CD14-positive monocyte (primary cell): ENCODE measurements at regions not wholly inside any gene's neighbourhood (a gene's known extent, or its start where the extent isn't known, plus 50 kb on each side); places are given as distances from the start of the nearest gene placed in this dataset.
"Not testable (repeated sequence)": the region's sequence is repeated elsewhere in the genome, so short reads cannot be mapped to it uniquely, and the experiment has no call there.

ENCODE experiments used
- DNase-seq, 3 donors: peaks; one replicate each; pipeline ENCODE4 v3.0.0-alpha.2; 2011 to 2022
- H2AFZ ChIP-seq: 2 replicates; pipeline ENCODE4 v1.6.0; 2012; ENCODE audit warnings: mild to moderate bottlenecking, low read depth, low read length, inconsistent platforms; ENCODE audit not compliant: insufficient read depth, poor library complexity, severe bottlenecking
- H3K27ac ChIP-seq, 2 donors: 1 replicate in 1 of 2; 2 replicates in 1 of 2; pipeline ENCODE4 v1.5.1; 2012 to 2013; ENCODE audit warnings: low read length in 2 of 2, control low read depth in 1 of 2, inconsistent platforms in 1 of 2, low read depth in 1 of 2, mild to moderate bottlenecking in 1 of 2
- H3K27me3 ChIP-seq, 2 donors: one replicate each; pipeline versions ENCODE4 v1.6.0 to v1.6.1; 2011 to 2013; ENCODE audit warnings: low read length in 2 of 2; ENCODE audit not compliant: control insufficient read depth in 2 of 2, insufficient read depth in 2 of 2
- H3K36me3 ChIP-seq, 2 donors: replicated peaks in 1 of 2; 1 replicate in 1 of 2; 2 replicates in 1 of 2; pipeline versions ENCODE4 v1.5.1 to v1.6.1; 2012 to 2013; ENCODE audit warnings: low read length in 2 of 2, control low read depth in 1 of 2, inconsistent platforms in 1 of 2, mild to moderate bottlenecking in 1 of 2; ENCODE audit not compliant: insufficient read depth in 2 of 2, control insufficient read depth in 1 of 2
- H3K4me1 ChIP-seq, 2 donors: 1 replicate in 1 of 2; 2 replicates in 1 of 2; pipeline versions ENCODE4 v1.5.1 to v1.6.1; 2012 to 2013; ENCODE audit warnings: low read length in 2 of 2, control low read depth in 1 of 2, inconsistent platforms in 1 of 2, mild to moderate bottlenecking in 1 of 2, moderate library complexity in 1 of 2; ENCODE audit not compliant: insufficient read depth in 2 of 2, control insufficient read depth in 1 of 2
- H3K4me2 ChIP-seq: replicated peaks from 2 replicates; pipeline ENCODE3; 2012; ENCODE audit warnings: low read length, moderate library complexity, mild to moderate bottlenecking; ENCODE audit not compliant: poor library complexity, severe bottlenecking; ENCODE audit errors: extremely low read depth
- H3K4me3 ChIP-seq, 3 experiments: fragments of 200-600 bp in 1 of 3; sonication (generic) in 1 of 3; replicated peaks in 1 of 3; 1 replicate in 2 of 3; 2 replicates in 1 of 3; pipeline ENCODE4 v1.5.1; 2011 to 2013; ENCODE audit warnings: low read length in 3 of 3, mild to moderate bottlenecking in 3 of 3, control low read depth in 2 of 3, low read depth in 2 of 3, inconsistent platforms in 1 of 3, moderate library complexity in 1 of 3
- H3K79me2 ChIP-seq: 2 replicates; pipeline ENCODE4 v1.6.0; 2012; ENCODE audit warnings: mild to moderate bottlenecking, control low read depth, inconsistent platforms, low read length, moderate library complexity; ENCODE audit not compliant: insufficient read depth
- H3K9ac ChIP-seq: 2 replicates; pipeline ENCODE4 v1.6.0; 2017; ENCODE audit warnings: low read length, mild to moderate bottlenecking; ENCODE audit not compliant: insufficient read depth, poor library complexity, severe bottlenecking
- H3K9me3 ChIP-seq, 2 donors: replicated peaks in 1 of 2; 1 replicate in 1 of 2; 2 replicates in 1 of 2; pipeline versions ENCODE4 v1.5.1 to v1.6.1; 2012 to 2013; ENCODE audit warnings: low read length in 2 of 2, control low read depth in 1 of 2; ENCODE audit not compliant: control insufficient read depth in 1 of 2, insufficient read depth in 1 of 2
- H4K20me1 ChIP-seq: 2 replicates; pipeline ENCODE4 v1.6.0; 2012; ENCODE audit warnings: mild to moderate bottlenecking, low read length, control low read depth, moderate library complexity; ENCODE audit not compliant: insufficient read depth
- H3K27ac Mint-ChIP-seq, 7 donors: one replicate each; pipeline ENCODE4 v1.8.0; 2020; ENCODE audit warnings: mild to moderate bottlenecking in 7 of 7, mixed read lengths in 7 of 7, moderate library complexity in 6 of 7, inconsistent platforms in 2 of 7
- H3K27me3 Mint-ChIP-seq, 3 donors: one replicate each; pipeline ENCODE4 v1.8.0; 2021 to 2022; ENCODE audit warnings: low read depth in 3 of 3, mild to moderate bottlenecking in 3 of 3, mixed read lengths in 3 of 3, moderate library complexity in 3 of 3, inconsistent platforms in 1 of 3
- H3K36me3 Mint-ChIP-seq, 2 donors: one replicate each; pipeline ENCODE4 v1.8.0; 2020; ENCODE audit warnings: mixed read lengths in 2 of 2, inconsistent platforms in 1 of 2, mild to moderate bottlenecking in 1 of 2
- H3K4me1 Mint-ChIP-seq: one replicate; pipeline ENCODE4 v1.8.0; 2020; ENCODE audit warnings: mild to moderate bottlenecking, mixed read lengths
- H3K4me3 Mint-ChIP-seq, 2 donors: one replicate each; pipeline ENCODE4 v1.8.0; 2020; ENCODE audit warnings: mild to moderate bottlenecking in 2 of 2, mixed read lengths in 2 of 2, moderate library complexity in 1 of 2
- H3K9me3 Mint-ChIP-seq, 7 donors: one replicate each; pipeline ENCODE4 v1.8.0; 2020 to 2022; ENCODE audit warnings: mixed read lengths in 7 of 7, mild to moderate bottlenecking in 6 of 7, moderate library complexity in 6 of 7, inconsistent platforms in 2 of 7
- CTCF ChIP-seq: fragments of 200-600 bp; IDR thresholded peaks from one replicate; pipeline ENCODE4 v1.8.0; 2022; ENCODE audit warnings: antibody characterized with exemption, mild to moderate bottlenecking
- WGBS: methylation state at CpG from one replicate; pipeline ENCODE4 v1.1.5; 2013; ENCODE audit warnings: missing lambda C conversion rate; ENCODE audit not compliant: insufficient coverage; 5-methylcytosine and 5-hydroxymethylcytosine counted together
- intact Hi-C, 2 donors: fragments of 100-400 bp; cut with micrococcal nuclease; formaldehyde crosslinking; loops; one replicate each; pipeline versions ENCODE4 v1.15.0 to v1.15.1; 2023

GRCh38 chr22:22052548-22053139 is 70.1 kb upstream of the TOP3B start:
- 60% methylated on average over 1 of the region's 3 CpGs for WGBS
- H3K36me3 Mint-ChIP-seq, H3K4me3 Mint-ChIP-seq, DNase-seq, H3K27ac ChIP-seq, H3K9ac ChIP-seq, intact Hi-C loops, H3K27ac Mint-ChIP-seq, H3K4me3 ChIP-seq, H3K4me1 Mint-ChIP-seq, H3K9me3 Mint-ChIP-seq, H3K36me3 ChIP-seq, H3K9me3 ChIP-seq, H3K27me3 ChIP-seq, H3K79me2 ChIP-seq, H2AFZ ChIP-seq, H3K4me1 ChIP-seq, H3K4me2 ChIP-seq, H4K20me1 ChIP-seq: not testable (repeated sequence)
- peaks cover 13 to 17% (median 13%) of the 10 kb centered on the region in 3 donors for H3K27me3 Mint-ChIP-seq

GRCh38 chr22:22051032-22051431 is 68.4 kb upstream of the TOP3B start:
- H3K4me3 Mint-ChIP-seq, H3K9me3 Mint-ChIP-seq, H3K4me1 ChIP-seq, H4K20me1 ChIP-seq, H3K9ac ChIP-seq, H3K79me2 ChIP-seq, H3K9me3 ChIP-seq, H3K27ac ChIP-seq, H3K36me3 Mint-ChIP-seq, DNase-seq, intact Hi-C loops, H3K4me3 ChIP-seq, H3K36me3 ChIP-seq, H3K4me2 ChIP-seq, H3K4me1 Mint-ChIP-seq, H3K27ac Mint-ChIP-seq, H2AFZ ChIP-seq: not testable (repeated sequence)
- WGBS, result no CpG with 5 or more reads among the region's 2 CpGs
- H3K27me3 ChIP-seq, result peaks cover 4 to 13% of the 10 kb centered on the region in 2 donors
- H3K27me3 Mint-ChIP-seq, result peaks cover 16 to 19% (median 17%) of the 10 kb centered on the region in 3 donors

GRCh38 chr22:22050141-22050775 is 67.7 kb upstream of the TOP3B start:
- no peaks in the 10 kb centered on the region for H3K36me3 Mint-ChIP-seq
- H3K4me3 ChIP-seq, result no peak overlapping the region
- intact Hi-C loops, result no loop called here
- peaks cover 16 to 17% (median 17%) of the 10 kb centered on the region in 3 donors for H3K27me3 Mint-ChIP-seq
- no peaks in the 10 kb centered on the region for H3K36me3 ChIP-seq
- H3K4me3 Mint-ChIP-seq, result no peak overlapping the region
- peaks cover 4 to 15% of the 10 kb centered on the region in 2 donors for H3K27me3 ChIP-seq
- H3K79me2 ChIP-seq, result no peaks in the 10 kb centered on the region
- H4K20me1 ChIP-seq, result no peaks in the 10 kb centered on the region
- H3K4me1 Mint-ChIP-seq, result no peaks in the 10 kb centered on the region
- TF ChIP-seq CTCF, result no peak
- H3K27ac Mint-ChIP-seq, result no peak overlapping the region
- no peak for DNase-seq
- no peaks in the 10 kb centered on the region for H3K9me3 ChIP-seq
- no peak overlapping the region for H3K9ac ChIP-seq
- no peak overlapping the region for H3K4me2 ChIP-seq
- peaks cover 0 to 6% (median 2%) of the 10 kb centered on the region in 7 donors for H3K9me3 Mint-ChIP-seq
- no peak overlapping the region for H3K27ac ChIP-seq
- no peaks in the 10 kb centered on the region for H3K4me1 ChIP-seq
- no peak overlapping the region for H2AFZ ChIP-seq
